HG03432 (cell line): ENCODE measurements at regions not wholly inside any gene's neighbourhood (a gene's known extent, or its start where the extent isn't known, plus 50 kb on each side); places are given as distances from the start of the nearest gene placed in this dataset.
"Not testable (repeated sequence)": the region's sequence is repeated elsewhere in the genome, so short reads cannot be mapped to it uniquely, and the experiment has no call there.

Experiments
- ATAC-seq: cut with Tn5 transposase; IDR thresholded peaks from one replicate; pipeline ENCODE4 v1.9.1; 2021; ENCODE audit warnings: mild to moderate bottlenecking, moderate library complexity; ENCODE audit not compliant: unreplicated experiment

DNA sequence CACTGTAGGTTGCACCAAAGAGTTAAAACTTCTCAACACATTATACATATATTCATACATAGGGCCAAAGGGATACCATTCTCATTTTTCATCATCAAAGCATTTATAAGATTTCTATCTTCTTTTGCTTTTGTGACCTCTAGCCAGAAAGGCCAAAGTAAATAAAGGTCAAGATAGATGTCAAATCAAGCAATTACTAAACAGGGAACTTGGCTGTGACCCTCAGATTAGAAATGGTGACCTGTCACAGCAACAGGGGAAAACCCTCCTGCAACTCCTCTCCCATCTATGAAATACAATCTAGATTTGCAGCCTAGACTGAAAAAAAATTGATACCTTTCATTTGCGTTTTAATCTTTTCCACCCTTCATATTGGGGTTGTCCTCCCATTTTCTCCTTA is 225.6 kb upstream of the FAM241A start:
- ATAC-seq = no peak

GRCh38 chr4:111921714-111922113 is 223.5 kb upstream of the FAM241A start:
- ATAC-seq = no peak

DNA sequence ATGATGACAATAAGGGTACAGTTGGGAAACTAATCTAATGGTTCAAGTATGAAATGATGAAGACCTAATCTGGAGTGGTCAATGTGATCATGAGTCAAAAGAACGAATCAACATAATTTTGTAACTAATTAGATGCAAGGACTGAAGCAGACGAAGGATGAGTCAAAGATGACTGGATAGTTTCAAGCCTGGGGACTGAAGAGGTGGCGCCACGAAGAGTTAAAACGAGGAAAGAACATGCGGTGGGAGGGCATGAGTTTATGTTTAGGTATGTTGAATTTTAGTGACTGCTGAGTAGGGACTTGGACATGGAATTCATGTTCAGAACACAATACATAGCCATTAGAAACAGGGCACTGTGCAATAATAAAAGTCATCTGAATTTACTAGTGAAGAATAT is 221.5 kb upstream of the FAM241A start:
- no peak for ATAC-seq

GRCh38 chr4:111924696-111925095 is 220.6 kb upstream of the FAM241A start:
- no peak for ATAC-seq

GRCh38 chr4:111930659-111931058 is 214.6 kb upstream of the FAM241A start:
- peak; percentile 99 for ATAC-seq

- ATAC-seq = no peak
Measured at GRCh38 chr4:111933703-111934102, 211.6 kb upstream of the FAM241A start.

GRCh38 chr4:111934314-111934713 is 210.9 kb upstream of the FAM241A start:
- ATAC-seq = no peak

DNA sequence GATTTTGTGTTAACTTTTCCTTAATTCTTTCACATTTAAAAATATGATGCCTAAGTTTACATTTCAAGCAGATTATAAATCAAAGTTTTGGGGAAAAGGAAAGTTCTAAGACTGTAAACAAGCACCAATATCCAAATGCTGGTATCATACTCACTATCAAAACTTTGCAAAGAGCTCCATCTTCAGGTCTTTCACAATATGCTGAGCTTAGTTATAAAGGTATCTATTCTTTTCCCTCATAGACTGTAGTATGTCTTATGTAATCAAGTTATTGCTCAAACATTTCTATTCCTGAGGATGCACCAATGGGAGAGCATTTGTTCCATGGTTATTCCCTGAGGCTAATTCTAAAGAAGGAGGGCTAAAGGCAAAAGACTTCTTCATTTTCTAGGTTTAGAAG is 207.9 kb upstream of the FAM241A start:
- ATAC-seq = peak; percentile 91

GRCh38 chr4:111941957-111942356 is 203.3 kb upstream of the FAM241A start:
- no peak for ATAC-seq

DNA sequence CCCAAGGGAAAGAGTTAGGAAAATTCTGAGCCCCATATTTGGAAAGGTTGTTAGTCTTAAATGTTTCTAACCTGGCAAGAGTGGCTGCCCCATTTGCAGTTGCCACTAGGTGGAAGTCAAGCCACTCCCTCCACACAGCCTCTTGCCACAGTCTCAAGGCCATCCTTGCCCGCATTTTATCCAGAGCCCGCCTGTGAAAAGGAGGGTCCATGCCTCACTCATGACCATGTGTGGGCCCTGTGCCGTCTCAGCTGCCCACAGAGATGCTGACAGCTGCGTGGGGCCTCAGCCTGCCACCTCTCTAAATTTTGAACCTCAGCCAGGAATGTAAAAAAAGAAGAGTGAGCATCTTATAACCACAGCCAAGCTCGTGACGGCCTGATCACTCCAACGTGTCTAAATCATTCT is 201.5 kb upstream of the FAM241A start:
- peak; percentile 94 for ATAC-seq

DNA sequence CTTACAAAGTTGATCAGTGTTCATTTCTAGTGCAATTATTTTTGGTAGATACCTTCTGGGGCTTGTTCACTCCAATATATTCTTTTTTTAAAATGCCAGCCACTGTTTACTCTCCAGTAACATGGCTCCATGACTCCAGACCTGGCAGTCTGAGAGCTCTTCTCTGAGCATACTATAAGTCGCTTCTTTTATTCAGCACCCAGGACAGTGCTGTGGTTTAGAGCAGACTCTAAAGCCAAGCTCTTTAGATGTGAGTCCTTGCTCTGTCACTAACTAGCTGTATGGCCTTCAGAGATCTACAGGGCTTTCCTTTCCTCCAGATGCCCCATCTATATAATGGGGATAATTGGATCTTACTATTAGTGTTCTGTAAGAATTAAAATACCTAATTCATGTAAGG is 200.2 kb upstream of the FAM241A start:
- ATAC-seq = no peak

- ATAC-seq = no peak
Measured at GRCh38 chr4:111946800-111947199, 198.5 kb upstream of the FAM241A start.

GRCh38 chr4:111952688-111953087 is 192.6 kb upstream of the FAM241A start:
- no peak for ATAC-seq

DNA sequence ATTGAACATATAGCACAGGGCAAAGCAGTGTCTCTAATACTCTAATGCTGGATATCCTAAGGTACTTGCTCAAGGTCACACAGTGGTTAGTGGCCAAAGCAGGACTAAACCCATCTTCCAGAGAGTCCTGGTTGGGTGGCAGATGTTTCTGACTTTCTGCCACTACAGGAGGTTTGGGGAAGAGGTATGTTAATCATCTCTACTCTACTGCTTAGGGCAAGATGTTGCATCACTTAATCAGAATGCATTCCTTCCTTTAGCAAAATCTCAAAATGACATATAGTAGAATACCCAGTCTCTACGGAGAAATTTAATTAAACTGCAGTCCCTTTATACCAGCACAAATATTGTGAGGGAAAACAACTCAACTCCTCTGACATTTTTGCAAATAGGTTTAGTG is 190.7 kb upstream of the FAM241A start:
- no peak for ATAC-seq

GRCh38 chr4:111955001-111955400 is 190.3 kb upstream of the FAM241A start:
- no peak for ATAC-seq

- no peak for ATAC-seq
Measured at GRCh38 chr4:111957116-111957515, 188.1 kb upstream of the FAM241A start.

- ATAC-seq = no peak
Measured at GRCh38 chr4:111957997-111958396, 187.3 kb upstream of the FAM241A start.

- ATAC-seq = peak; percentile 34
Measured at GRCh38 chr4:111959222-111959621, 186.0 kb upstream of the FAM241A start.

DNA sequence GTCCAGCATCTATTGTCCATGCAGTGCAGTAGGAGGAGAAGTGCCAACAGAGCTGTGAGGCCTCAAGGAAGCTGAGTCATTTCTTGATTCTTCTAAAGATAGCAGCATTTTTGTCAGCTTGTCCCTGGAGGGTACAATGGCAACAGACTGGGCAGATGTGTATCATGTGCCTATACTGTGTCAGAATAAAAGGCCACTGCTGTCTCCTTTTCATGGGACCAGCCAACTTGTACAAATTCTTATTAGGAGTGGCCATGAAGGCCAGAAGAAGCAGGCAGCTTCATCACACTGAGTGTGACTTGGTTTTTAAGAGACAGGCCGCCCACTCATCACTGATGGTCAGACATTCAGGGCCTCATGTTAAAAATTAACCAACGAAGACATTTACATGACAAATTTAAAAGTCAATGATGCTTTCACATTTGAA is 185.0 kb upstream of the FAM241A start:
- peak; percentile 96 for ATAC-seq

DNA sequence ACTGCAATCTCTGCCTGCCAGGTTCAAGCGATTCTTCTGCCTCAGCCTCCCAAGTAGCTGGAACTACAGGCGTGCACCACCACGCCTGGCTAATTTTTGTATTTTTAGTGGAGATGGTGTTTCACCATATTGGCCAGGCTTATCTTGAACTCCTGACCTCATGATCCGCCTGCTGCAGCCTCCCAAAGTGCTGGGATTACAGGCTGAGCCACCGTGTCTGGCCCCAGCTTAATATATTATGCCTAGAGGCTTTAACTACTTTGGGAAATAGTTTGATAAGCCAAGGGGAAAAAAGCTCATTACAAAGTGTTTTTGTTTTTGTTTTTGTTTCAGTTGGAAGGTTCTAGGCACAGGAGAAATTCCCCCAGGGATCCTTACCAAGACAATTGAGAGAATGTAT is 184.2 kb upstream of the FAM241A start:
- not testable (repeated sequence) for ATAC-seq

GRCh38 chr4:111961809-111962208 is 183.4 kb upstream of the FAM241A start:
- no peak for ATAC-seq

GRCh38 chr4:111963158-111963700 is 182.0 kb upstream of the FAM241A start:
- peak; percentile 27 for ATAC-seq

DNA sequence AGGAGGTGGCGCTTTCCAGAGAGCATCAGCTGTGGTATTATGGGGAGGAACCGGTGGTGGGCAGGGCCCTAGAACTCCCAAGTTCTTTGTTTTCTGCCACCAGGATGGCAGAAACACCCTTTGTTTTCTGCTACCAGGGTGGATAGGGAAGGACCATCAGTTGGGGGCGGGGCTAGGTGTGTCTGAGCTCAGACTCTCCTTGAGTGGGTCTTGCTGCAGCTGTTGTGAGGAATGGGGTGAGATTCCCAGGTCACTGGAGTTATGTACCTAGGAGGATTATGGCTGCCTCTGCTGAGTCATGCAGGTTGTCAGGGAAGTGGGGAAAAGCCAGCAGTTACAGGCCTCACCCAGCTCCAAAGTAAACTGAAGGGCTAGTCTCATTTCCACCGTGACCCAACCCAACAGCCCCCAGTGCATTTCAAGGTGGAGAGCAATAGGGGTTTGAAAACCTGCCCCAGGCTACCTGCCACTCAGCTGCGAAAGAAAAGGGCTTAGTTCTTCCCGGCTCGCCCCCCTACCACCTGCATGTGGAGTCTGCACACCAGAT is 167.8 kb upstream of the FAM241A start:
- ATAC-seq = no peak
